A549 (cell line): ENCODE measurements at regions not wholly inside any gene's neighbourhood (a gene's known extent, or its start where the extent isn't known, plus 50 kb on each side); places are given as distances from the start of the nearest gene placed in this dataset.

Experiments
- ATAC-seq, 2 experiments: fragments of 200-7000 bp in 1 of 2; fragments of >200 bp in 1 of 2; cut with Nextera tagmentation in 1 of 2; cut with Tn5 transposase in 1 of 2; 3 replicates each; pipeline versions ENCODE4 v1.8.0 to v1.9.1; 2018 to 2020; ENCODE audit warnings: mild to moderate bottlenecking in 1 of 2, moderate library complexity in 1 of 2
- CTCF ChIA-PET: fragments of 300-600 bp; sonication (Branson Sonifier 250); formaldehyde crosslinking; extraction: SDS; loops from one replicate; lab custom pipeline; 2021; ENCODE audit warnings: antibody characterized with exemption, inconsistent platforms; lab: Yijun Ruan, JAX
- POLR2A ChIA-PET: fragments of 350-600 bp; formaldehyde crosslinking; extraction: SDS; loops from one replicate; lab custom pipeline; 2021; ENCODE audit warnings: antibody characterized with exemption, inconsistent platforms; lab: Yijun Ruan, JAX
- DNase-seq, 2 experiments: peaks; one replicate each; pipeline versions ENCODE4 v3.0.0 to v3.0.0-alpha.2; 2011 to 2016; ENCODE audit warnings: low read depth in 1 of 2, low spot score in 1 of 2
- FAIRE-seq: peaks from 2 replicates; lab custom pipeline; 2011; peaks lifted over from hg19 to GRCh38; lab: Jason Lieb, UNC
- H3K27ac ChIP-seq, 2 experiments: fragments of >200 bp; sonication (Bioruptor Twin); formaldehyde crosslinking; 3 replicates each; pipeline ENCODE4 v1.5.1; 2016 to 2017
- H3K4me1 ChIP-seq: fragments of >200 bp; sonication (Bioruptor Twin); formaldehyde crosslinking; 3 replicates; pipeline ENCODE4 v1.6.1; 2016
- H3K4me2 ChIP-seq: fragments of >200 bp; sonication (Bioruptor Twin); formaldehyde crosslinking; 3 replicates; pipeline ENCODE4 v1.6.1; 2016
- H3K4me3 ChIP-seq: fragments of >200 bp; sonication (Bioruptor Twin); formaldehyde crosslinking; 3 replicates; pipeline ENCODE4 v1.5.1; 2016
- H3K9me3 ChIP-seq: fragments of >200 bp; sonication (Bioruptor Twin); formaldehyde crosslinking; 3 replicates; pipeline ENCODE4 v1.6.1; 2016
- ATOH8 ChIP-seq: fragments of 250-450 bp; sonication (Bioruptor Pico); IDR thresholded peaks from 2 replicates; pipeline ENCODE4 v1.5.0; 2020; ENCODE audit warnings: low read depth, mild to moderate bottlenecking, moderate library complexity
- BCL3 ChIP-seq: fragments of >200 bp; sonication (Bioruptor Twin); formaldehyde crosslinking; IDR thresholded peaks from 3 replicates; pipeline ENCODE4 v1.6.1; 2016
- CBX8 ChIP-seq: fragments of 200-600 bp; sonication (generic); IDR thresholded peaks from 2 replicates; pipeline ENCODE4 v1.6.1; 2016
- CEBPB ChIP-seq, 2 experiments: fragments of >200 bp in 1 of 2; sonication (Bioruptor Twin) in 1 of 2; formaldehyde crosslinking in 1 of 2; IDR thresholded peaks; 2 replicates each; pipeline ENCODE4 v1.6.1; 2012 to 2016
- E2F6 ChIP-seq: IDR thresholded peaks from 2 replicates; pipeline ENCODE4 v1.6.1; 2012; ENCODE audit warnings: low read depth, borderline replicate concordance
- EHMT2 ChIP-seq: fragments of 200-600 bp; sonication (generic); IDR thresholded peaks from 2 replicates; pipeline ENCODE4 v1.6.1; 2016; ENCODE audit warnings: antibody characterized with exemption, low read depth, mild to moderate bottlenecking, moderate library complexity
- EP300 ChIP-seq, 2 experiments: fragments of >200 bp; sonication (Bioruptor Twin); formaldehyde crosslinking; IDR thresholded peaks; 2 replicates in 1 of 2; 3 replicates in 1 of 2; pipeline ENCODE4 v1.6.1; 2016 to 2017
- ESRRA ChIP-seq: fragments of 150-350 bp; IDR thresholded peaks from 2 replicates; pipeline ENCODE4 v1.6.1; 2014; ENCODE audit warnings: mild to moderate bottlenecking, low read length, borderline replicate concordance
- FOSL2 ChIP-seq, 2 experiments: fragments of 450-650 bp in 1 of 2; fragments of >200 bp in 1 of 2; sonication (Bioruptor Twin) in 1 of 2; formaldehyde crosslinking; IDR thresholded peaks; 2 replicates each; pipeline versions ENCODE4 v1.5.0 to v1.6.1; 2016 to 2020; ENCODE audit warnings: mild to moderate bottlenecking in 1 of 2, moderate library complexity in 1 of 2
- FOXS1 ChIP-seq: fragments of 250-450 bp; sonication (Bioruptor Pico); IDR thresholded peaks from 2 replicates; pipeline ENCODE4 v1.5.0; 2020; ENCODE audit warnings: mild to moderate bottlenecking, moderate library complexity
- HES2 ChIP-seq: fragments of >200 bp; sonication (Bioruptor Twin); formaldehyde crosslinking; IDR thresholded peaks from 2 replicates; pipeline ENCODE4 v1.6.1; 2016
- HOXA7 ChIP-seq: fragments of 250-450 bp; sonication (Bioruptor Pico); IDR thresholded peaks from 2 replicates; pipeline ENCODE4 v1.5.0; 2020; ENCODE audit warnings: mild to moderate bottlenecking, moderate library complexity
- JUN ChIP-seq, 2 experiments: fragments of >200 bp; sonication (Bioruptor Twin); formaldehyde crosslinking; IDR thresholded peaks; 2 replicates in 1 of 2; 3 replicates in 1 of 2; pipeline ENCODE4 v1.6.1; 2016 to 2017
- JUNB ChIP-seq: fragments of >200 bp; sonication (Bioruptor Twin); formaldehyde crosslinking; IDR thresholded peaks from 2 replicates; pipeline ENCODE4 v1.6.1; 2016
- KDM1A ChIP-seq: fragments of 200-600 bp; sonication (generic); IDR thresholded peaks from 2 replicates; pipeline ENCODE4 v1.6.1; 2016; ENCODE audit warnings: low read depth, mild to moderate bottlenecking
- MYC ChIP-seq: IDR thresholded peaks from 2 replicates; pipeline ENCODE4 v1.6.1; 2012; ENCODE audit warnings: mild to moderate bottlenecking, inconsistent platforms, low read length, improper control_type of control experiment, borderline replicate concordance
- PBX3 ChIP-seq: IDR thresholded peaks from 2 replicates; pipeline ENCODE4 v1.6.1; 2012
- PHF8 ChIP-seq: fragments of 200-600 bp; sonication (generic); IDR thresholded peaks from 2 replicates; pipeline ENCODE4 v1.6.1; 2016; ENCODE audit warnings: low read depth, mild to moderate bottlenecking, antibody characterized with exemption, moderate library complexity, borderline replicate concordance
- POLR2AphosphoS2 ChIP-seq: conservative IDR thresholded peaks from 2 replicates; pipeline ENCODE4 v1.6.1; 2012; ENCODE audit warnings: low read length, improper control_type of control experiment, inconsistent platforms
- RFX5 ChIP-seq: fragments of 450-650 bp; IDR thresholded peaks from 2 replicates; pipeline ENCODE4 v1.7.1; 2014; ENCODE audit warnings: antibody characterized with exemption, mild to moderate bottlenecking, moderate library complexity
- TFCP2L1 ChIP-seq: fragments of 250-450 bp; sonication (Bioruptor Pico); IDR thresholded peaks from 2 replicates; pipeline ENCODE4 v1.5.0; 2021; ENCODE audit warnings: mild to moderate bottlenecking
- TP53 ChIP-seq: fragments of 250-450 bp; sonication (Bioruptor Pico); IDR thresholded peaks from 2 replicates; pipeline ENCODE4 v1.5.0; 2021; ENCODE audit warnings: mild to moderate bottlenecking, moderate library complexity
- USF2 ChIP-seq: fragments of 450-650 bp; IDR thresholded peaks from 2 replicates; pipeline ENCODE4 v1.6.1; 2014; ENCODE audit warnings: antibody characterized with exemption
- WGBS: methylation state at CpG from one replicate; pipeline ENCODE4 v1.1.6; 2017; ENCODE audit errors: missing lambda C conversion rate; 5-methylcytosine and 5-hydroxymethylcytosine counted together

- no peak for TF ChIP-seq ATOH8 (CRISPR knock-in tag)
Measured at GRCh38 chr1:50266509-50266908, 156.7 kb downstream of the DMRTA2 start (continued).

- POLR2A ChIA-PET: no interaction called here
- no peaks in the 10 kb centered on the region for H3K9me3 ChIP-seq
- no peaks in the 10 kb centered on the region for H3K4me1 ChIP-seq
- ATAC-seq (no peak), DNase-seq (no peak), FAIRE-seq (no peak)
- H3K4me2 ChIP-seq: no peak overlapping the region
- no peak overlapping the region for H3K27ac ChIP-seq
- WGBS: 12% methylated on average over 3 of the region's 3 CpGs
- CTCF ChIA-PET: no interaction called here
- TF ChIP-seq CBX8: no peak
- no peak for TF ChIP-seq USF2
- TF ChIP-seq FOXS1 (CRISPR knock-in tag): no peak
- TF ChIP-seq HOXA7: no peak
- no peak for TF ChIP-seq POLR2AphosphoS2
- TF ChIP-seq HES2: no peak
- no peak for TF ChIP-seq EHMT2
- no peak overlapping the region for H3K4me3 ChIP-seq
Measured at GRCh38 chr1:50265790-50266314, 157.1 kb downstream of the ELAVL4 start.

- ChIA-PET CTCF (no interaction called here), POLR2A (no interaction called here)
- no peak for FAIRE-seq
- H3K27ac ChIP-seq: no peak overlapping the region
- TF ChIP-seq TFCP2L1 (CRISPR knock-in tag): no peak
- no peak for TF ChIP-seq CEBPB (IDR thresholded peaks at IDR 0.05)
- no peak for TF ChIP-seq TP53 (CRISPR knock-in tag)
- no peak for TF ChIP-seq RFX5
- no peak for TF ChIP-seq BCL3
- no peak for TF ChIP-seq PBX3
- no peak for TF ChIP-seq HES2
- TF ChIP-seq ESRRA: no peak
- TF ChIP-seq MYC: no peak
- no peak for TF ChIP-seq FOSL2 (IDR thresholded peaks at IDR 0.05)
- TF ChIP-seq FOSL2 (CRISPR knock-in tag; IDR thresholded peaks at IDR 0.05): no peak
- no peak for TF ChIP-seq KDM1A
- no peak for TF ChIP-seq HOXA7
- TF ChIP-seq EP300 (IDR thresholded peaks at IDR 0.05): no peak
- TF ChIP-seq JUN (IDR thresholded peaks at IDR 0.05): no peak
- TF ChIP-seq E2F6: no peak
- TF ChIP-seq PHF8: no peak
- TF ChIP-seq JUNB: no peak
- no peak for TF ChIP-seq POLR2AphosphoS2
- H3K4me1 ChIP-seq: no peaks in the 10 kb centered on the region
- 0% methylated on average over 1 of the region's 1 CpG for WGBS
- H3K9me3 ChIP-seq: no peaks in the 10 kb centered on the region
- H3K4me3 ChIP-seq: no peak overlapping the region
- no peak overlapping the region for H3K4me2 ChIP-seq
- DNase-seq: no peak
- ATAC-seq: no peak
Measured at GRCh38 chr1:50264590-50264989, 155.9 kb downstream of the ELAVL4 start.
